ENCODE measurements at regions not wholly inside any gene's neighbourhood (a gene's known extent, or its start where the extent isn't known, plus 50 kb on each side); places are given as distances from the start of the nearest gene placed in this dataset.

GRCh38 chr2:173761603-173762119, 203.5 kb downstream of the SP3 start:
- POLR2A ChIA-PET = no interaction called here
- TF ChIP-seq CTCF (IDR thresholded peaks at IDR 0.05; ENCODE audit: insufficient read depth, low read length, missing control alignments) = no peak

GRCh38 chr2:173762221-173762620, 203.0 kb downstream of the SP3 start:
- CTCF ChIA-PET = no interaction called here

More at GRCh38 chr2:173761603-173762119, 203.5 kb downstream of the SP3 start:
- CTCF ChIA-PET = no interaction called here
- no peak for DNase-seq (ENCODE audit: low read depth, low spot score)
- H3K4me3 ChIP-seq (ENCODE audit: low read depth, low read length) = no peak overlapping the region

DNA sequence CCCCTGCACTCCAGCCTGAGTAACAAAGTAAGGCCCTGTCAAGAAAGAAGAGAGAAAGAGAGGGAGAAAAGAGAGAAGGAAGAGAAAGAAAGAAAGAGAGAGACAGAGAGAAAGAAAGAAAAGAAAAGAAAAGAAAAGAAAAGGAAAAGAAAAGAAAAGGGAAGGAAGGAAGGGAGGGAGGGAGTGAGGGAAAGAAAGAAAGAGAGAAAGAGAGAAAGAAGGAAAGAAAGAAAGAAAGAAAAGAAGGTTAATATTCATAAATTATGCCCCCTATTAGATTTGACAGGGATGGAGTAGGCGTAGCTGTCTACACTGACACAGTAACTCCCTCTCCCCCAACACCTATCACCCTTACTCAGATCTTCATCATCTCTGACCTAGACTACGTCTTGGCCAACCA, 202.3 kb downstream of the SP3 start:
- TF ChIP-seq CTCF (IDR thresholded peaks at IDR 0.05; ENCODE audit: insufficient read depth, low read length, missing control alignments) = no peak
- ChIA-PET CTCF (interaction anchor here (1.1 kb wide), 1 partner anchor 194 kb away, joined by 3 read pairs; no protein-coding TSS in a partner anchor), POLR2A (no interaction called here)
- no peak overlapping the region for H3K4me3 ChIP-seq (ENCODE audit: low read depth, low read length)
- no peak for DNase-seq (ENCODE audit: low read depth, low spot score)

More at GRCh38 chr2:173762221-173762620, 203.0 kb downstream of the SP3 start:
- POLR2A ChIA-PET = no interaction called here
- TF ChIP-seq CTCF (IDR thresholded peaks at IDR 0.05; ENCODE audit: insufficient read depth, low read length, missing control alignments) = no peak
- no peak overlapping the region for H3K4me3 ChIP-seq (ENCODE audit: low read depth, low read length)
- DNase-seq (ENCODE audit: low read depth, low spot score) = no peak

- ChIA-PET CTCF (interaction anchor here (1.1 kb wide), 1 partner anchor 195 kb away, joined by 3 read pairs; no protein-coding TSS in a partner anchor), POLR2A (no interaction called here)
- no peak overlapping the region for H3K4me3 ChIP-seq (ENCODE audit: low read depth, low read length)
- DNase-seq (ENCODE audit: low read depth, low spot score) = no peak
- TF ChIP-seq CTCF (IDR thresholded peaks at IDR 0.05; ENCODE audit: insufficient read depth, low read length, missing control alignments) = no peak
These were observed 201.5 kb downstream of the SP3 start for GRCh38 chr2:173763641-173764040.

DNA sequence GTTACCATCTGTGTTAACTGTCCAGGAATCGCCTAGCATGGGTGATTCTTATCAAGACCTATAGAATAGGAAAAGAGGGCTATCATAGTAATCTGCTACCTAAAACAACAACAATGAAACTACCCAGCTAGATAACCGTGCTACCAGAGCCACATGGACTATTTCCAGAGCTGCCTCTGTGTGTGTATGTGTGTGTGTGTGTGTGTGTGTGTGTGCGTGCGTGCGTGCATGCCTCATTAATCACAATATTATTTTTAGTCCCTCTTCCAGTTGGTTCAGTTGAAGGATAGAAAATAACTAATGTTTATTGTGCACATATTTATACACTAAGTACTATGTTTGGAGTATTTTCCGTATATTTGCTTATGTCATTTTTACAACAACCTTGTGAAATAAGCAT, 201.1 kb downstream of the SP3 start:
- TF ChIP-seq CTCF (IDR thresholded peaks at IDR 0.05; ENCODE audit: insufficient read depth, low read length, missing control alignments) = no peak
- ChIA-PET CTCF (interaction anchor here (0.7 to 0.8 kb wide), 2 partner anchors 8 to 362 kb away, joined by 3 read pairs; no protein-coding TSS in a partner anchor), POLR2A (no interaction called here)
- DNase-seq (ENCODE audit: low read depth, low spot score) = no peak
- H3K4me3 ChIP-seq (ENCODE audit: low read depth, low read length) = no peak overlapping the region

- POLR2A ChIA-PET = no interaction called here
- no peak overlapping the region for H3K4me3 ChIP-seq (ENCODE audit: low read depth, low read length)
- no peak for DNase-seq (ENCODE audit: low read depth, low spot score)
- CTCF ChIA-PET = interaction anchor here (0.6 to 1.5 kb wide), 2 partner anchors 12 to 1182 kb away, joined by 3 read pairs; no protein-coding TSS in a partner anchor
- TF ChIP-seq CTCF (IDR thresholded peaks at IDR 0.05; ENCODE audit: insufficient read depth, low read length, missing control alignments) = no peak
These were observed 198.5 kb downstream of the SP3 start for GRCh38 chr2:173766537-173767289.

Measured in AG04449 (cell line).